HFF-Myc (cell line): ENCODE measurements at regions not wholly inside any gene's neighbourhood (a gene's known extent, or its start where the extent isn't known, plus 50 kb on each side); places are given as distances from the start of the nearest gene placed in this dataset.
"Not testable (repeated sequence)": the region's sequence is repeated elsewhere in the genome, so short reads cannot be mapped to it uniquely, and the experiment has no call there.

Experiments
- DNase-seq: peaks from one replicate; pipeline ENCODE4 v3.0.0-alpha.2; 2011; ENCODE audit warnings: low read depth; ENCODE audit errors: extremely low read depth
- H3K4me3 ChIP-seq: replicated peaks from 2 replicates; pipeline ENCODE4 v1.5.1; 2011; ENCODE audit warnings: low read depth, mild to moderate bottlenecking, control low read depth, low read length
- TF ChIP-seq, protein P1 (sequence below): IDR thresholded peaks from 2 replicates; pipeline ENCODE4 v1.5.1; 2012; ENCODE audit warnings: mild to moderate bottlenecking, low read depth, low read length, control low read depth; ENCODE audit errors: missing control alignments

DNA sequence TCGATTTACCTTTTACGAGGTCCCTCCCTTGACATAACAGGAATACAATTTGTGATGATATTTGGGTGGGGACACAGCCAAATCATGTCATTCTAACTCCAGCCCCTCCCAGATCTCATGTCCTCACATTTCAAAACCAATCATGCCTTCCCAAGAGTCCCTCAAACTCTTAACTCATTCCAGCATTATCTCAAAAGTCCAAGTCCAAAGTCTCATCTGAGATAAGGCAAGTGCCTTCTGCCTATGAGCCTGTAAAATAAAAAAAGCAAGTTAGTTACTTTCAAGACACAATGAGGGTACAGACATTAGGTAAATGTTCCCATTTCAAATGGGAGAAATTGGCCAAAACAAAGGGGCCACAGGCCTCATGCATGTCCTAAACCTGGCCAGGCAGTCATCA is 381.1 kb downstream of the PIK3C3 start:
- no peak overlapping the region for H3K4me3 ChIP-seq
- no peak for DNase-seq
- TF ChIP-seq, protein P1, sequence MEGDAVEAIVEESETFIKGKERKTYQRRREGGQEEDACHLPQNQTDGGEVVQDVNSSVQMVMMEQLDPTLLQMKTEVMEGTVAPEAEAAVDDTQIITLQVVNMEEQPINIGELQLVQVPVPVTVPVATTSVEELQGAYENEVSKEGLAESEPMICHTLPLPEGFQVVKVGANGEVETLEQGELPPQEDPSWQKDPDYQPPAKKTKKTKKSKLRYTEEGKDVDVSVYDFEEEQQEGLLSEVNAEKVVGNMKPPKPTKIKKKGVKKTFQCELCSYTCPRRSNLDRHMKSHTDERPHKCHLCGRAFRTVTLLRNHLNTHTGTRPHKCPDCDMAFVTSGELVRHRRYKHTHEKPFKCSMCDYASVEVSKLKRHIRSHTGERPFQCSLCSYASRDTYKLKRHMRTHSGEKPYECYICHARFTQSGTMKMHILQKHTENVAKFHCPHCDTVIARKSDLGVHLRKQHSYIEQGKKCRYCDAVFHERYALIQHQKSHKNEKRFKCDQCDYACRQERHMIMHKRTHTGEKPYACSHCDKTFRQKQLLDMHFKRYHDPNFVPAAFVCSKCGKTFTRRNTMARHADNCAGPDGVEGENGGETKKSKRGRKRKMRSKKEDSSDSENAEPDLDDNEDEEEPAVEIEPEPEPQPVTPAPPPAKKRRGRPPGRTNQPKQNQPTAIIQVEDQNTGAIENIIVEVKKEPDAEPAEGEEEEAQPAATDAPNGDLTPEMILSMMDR = no peak

DNA sequence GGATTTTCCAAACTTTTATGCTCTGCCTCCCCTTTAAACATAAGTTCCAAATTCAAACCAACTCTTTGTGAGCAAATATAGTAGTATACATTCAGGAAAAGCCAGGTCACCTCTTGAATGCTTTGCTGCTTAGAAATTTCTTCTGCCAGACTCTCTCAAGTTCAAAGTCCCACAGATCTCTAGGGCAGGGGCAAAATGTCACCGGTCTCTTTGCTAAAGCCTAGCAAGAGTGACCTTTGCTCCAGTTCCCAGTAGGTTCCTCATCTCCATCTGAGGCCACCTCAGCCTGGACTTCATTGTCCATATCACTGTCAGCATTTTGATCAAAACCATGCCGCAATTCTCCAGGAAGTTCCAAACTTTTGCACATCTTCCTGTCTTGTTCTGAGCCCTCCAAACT is 382.3 kb downstream of the PIK3C3 start:
- not testable (repeated sequence) for DNase-seq, H3K4me3 ChIP-seq

DNA sequence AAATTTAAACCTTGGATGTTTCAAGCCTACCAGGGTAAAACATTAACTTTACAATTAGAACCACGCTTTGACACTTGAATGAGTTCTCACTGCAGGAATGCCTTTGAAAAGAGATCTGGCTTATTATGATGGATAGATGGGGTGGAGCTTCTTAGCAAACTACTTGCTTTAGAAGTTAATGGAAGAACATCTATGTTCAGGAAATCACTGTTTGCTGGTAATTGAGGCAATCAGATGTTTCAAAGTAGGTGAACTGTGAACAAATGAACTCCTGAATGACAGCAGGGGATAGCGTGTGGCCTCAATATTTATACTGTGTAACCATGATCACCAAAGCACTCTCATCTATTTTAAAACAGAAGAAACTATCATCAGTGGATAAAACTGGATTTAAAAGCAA is 383.6 kb downstream of the PIK3C3 start:
- TF ChIP-seq, protein P1 = no peak
- DNase-seq = no peak
- H3K4me3 ChIP-seq = no peak overlapping the region

DNA sequence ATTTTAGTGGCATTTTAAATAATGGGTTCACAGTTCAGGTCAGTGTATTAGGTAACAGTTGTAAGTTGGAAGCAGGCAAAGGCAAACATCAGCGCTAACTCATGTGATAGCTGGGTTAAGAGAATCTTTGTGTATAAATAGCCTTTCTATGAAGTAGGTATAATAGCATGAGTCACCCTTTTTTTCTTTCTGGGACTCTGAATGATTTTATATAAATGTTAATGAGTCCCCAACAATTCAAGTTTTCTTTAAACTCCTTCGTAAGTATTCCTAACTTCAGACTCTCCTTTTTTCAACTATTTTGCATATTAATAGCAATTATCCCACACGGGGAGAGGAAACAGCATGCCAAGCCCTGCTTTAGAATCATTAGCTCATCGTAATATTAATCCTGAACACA is 384.3 kb downstream of the PIK3C3 start:
- H3K4me3 ChIP-seq = no peak overlapping the region
- DNase-seq = no peak
- TF ChIP-seq, protein P1 = no peak

DNA sequence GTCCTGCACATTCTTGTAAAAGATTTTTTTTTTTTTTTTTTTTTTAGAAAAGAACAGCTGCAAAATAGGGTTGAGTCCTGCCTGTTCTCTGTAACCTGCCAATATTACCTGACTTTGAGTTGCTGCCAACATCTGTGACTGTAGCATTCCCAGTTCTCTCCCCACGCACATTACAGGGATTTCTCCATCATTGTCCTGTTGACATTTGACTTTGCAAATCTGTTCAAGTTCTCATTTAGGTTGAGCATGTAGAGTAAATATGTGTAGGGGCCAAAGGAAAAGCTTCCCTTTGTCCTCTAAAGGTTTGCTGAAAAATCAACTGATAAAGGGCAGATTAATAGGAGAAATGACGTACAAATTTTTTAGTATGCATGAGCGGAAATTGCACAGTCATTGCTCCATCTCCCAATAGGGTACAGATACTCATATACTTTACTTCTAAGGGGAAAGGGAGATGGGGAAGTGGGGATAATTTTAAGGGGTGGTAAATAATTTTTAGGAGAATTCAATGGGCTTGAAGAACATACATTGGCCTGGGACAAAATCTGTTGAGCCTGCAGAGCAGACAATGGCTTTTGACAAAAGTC is 385.5 kb downstream of the PIK3C3 start:
- no peak overlapping the region for H3K4me3 ChIP-seq
- DNase-seq = no peak
- TF ChIP-seq, protein P1 = no peak

DNA sequence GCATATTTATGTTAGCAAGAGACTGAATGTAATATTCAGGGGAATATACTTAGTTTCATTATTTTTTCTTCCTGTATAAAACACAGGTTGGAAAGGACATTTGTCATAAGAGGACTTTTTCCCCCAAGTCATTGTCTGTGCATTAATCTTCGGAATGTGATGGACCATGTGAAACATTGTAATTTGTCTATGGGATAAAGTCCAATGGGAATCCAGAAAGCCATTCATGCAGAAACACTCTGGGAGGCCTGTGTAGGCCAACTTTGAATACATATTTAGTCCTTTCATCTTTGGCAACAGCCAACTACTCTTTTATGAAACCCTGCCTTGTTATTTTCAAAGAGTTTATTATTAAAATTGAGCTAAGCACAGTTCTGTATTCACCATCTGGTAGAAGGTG is 386.4 kb downstream of the PIK3C3 start:
- DNase-seq = no peak
- no peak overlapping the region for H3K4me3 ChIP-seq
- TF ChIP-seq, protein P1 = no peak

DNA sequence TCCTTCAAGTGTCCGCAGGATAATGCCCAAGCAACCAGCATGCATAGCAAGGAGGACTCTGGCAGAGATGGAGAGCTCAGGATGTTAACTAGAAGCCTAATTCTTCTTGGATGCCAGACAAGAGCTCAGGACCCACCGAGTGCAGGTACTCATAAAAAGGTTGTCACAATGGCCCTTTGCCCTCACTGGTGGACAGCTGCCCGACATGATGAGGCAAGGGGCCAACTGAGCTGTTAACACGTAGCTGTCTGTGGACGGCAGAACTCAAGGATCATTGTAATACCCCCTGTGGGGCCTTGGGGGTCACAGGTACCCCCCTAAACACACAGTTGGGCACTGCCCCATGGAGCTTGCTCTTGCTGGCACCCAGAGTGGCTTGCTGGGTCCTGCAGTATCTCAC is 393.7 kb downstream of the PIK3C3 start:
- DNase-seq = no peak
- H3K4me3 ChIP-seq = no peak overlapping the region
- TF ChIP-seq, protein P1 = no peak
